DOHH2 (cell line): ENCODE measurements at regions not wholly inside any gene's neighbourhood (a gene's known extent, or its start where the extent isn't known, plus 50 kb on each side); places are given as distances from the start of the nearest gene placed in this dataset.

Experiments used
- EZH2phosphoT487 ChIP-seq: fragments of 200-600 bp; sonication (generic); IDR thresholded peaks from 2 replicates; pipeline ENCODE4 v1.6.1; 2017; ENCODE audit warnings: borderline replicate concordance, mild to moderate bottlenecking, antibody characterized with exemption, low read length, moderate library complexity, mixed read lengths
- TF ChIP-seq, protein P1 (sequence below): fragments of 200-600 bp; sonication (generic); IDR thresholded peaks from one replicate; pipeline ENCODE4 v1.5.1; 2014; ENCODE audit warnings: antibody characterized with exemption, mild to moderate bottlenecking, low read depth, low read length; ENCODE audit not compliant: poor library complexity, severe bottlenecking

GRCh38 chr3:168427156-168427555 is 331.4 kb upstream of the GOLIM4 start:
- TF ChIP-seq, protein P1, sequence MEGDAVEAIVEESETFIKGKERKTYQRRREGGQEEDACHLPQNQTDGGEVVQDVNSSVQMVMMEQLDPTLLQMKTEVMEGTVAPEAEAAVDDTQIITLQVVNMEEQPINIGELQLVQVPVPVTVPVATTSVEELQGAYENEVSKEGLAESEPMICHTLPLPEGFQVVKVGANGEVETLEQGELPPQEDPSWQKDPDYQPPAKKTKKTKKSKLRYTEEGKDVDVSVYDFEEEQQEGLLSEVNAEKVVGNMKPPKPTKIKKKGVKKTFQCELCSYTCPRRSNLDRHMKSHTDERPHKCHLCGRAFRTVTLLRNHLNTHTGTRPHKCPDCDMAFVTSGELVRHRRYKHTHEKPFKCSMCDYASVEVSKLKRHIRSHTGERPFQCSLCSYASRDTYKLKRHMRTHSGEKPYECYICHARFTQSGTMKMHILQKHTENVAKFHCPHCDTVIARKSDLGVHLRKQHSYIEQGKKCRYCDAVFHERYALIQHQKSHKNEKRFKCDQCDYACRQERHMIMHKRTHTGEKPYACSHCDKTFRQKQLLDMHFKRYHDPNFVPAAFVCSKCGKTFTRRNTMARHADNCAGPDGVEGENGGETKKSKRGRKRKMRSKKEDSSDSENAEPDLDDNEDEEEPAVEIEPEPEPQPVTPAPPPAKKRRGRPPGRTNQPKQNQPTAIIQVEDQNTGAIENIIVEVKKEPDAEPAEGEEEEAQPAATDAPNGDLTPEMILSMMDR, result no peak
- no peak for TF ChIP-seq EZH2phosphoT487
